HepG2 (cell line): ENCODE measurements at regions not wholly inside any gene's neighbourhood (a gene's known extent, or its start where the extent isn't known, plus 50 kb on each side); places are given as distances from the start of the nearest gene placed in this dataset.

Experiments used
- ATAC-seq: fragments of 200-7000 bp; cut with Tn5 transposase; 3 replicates; pipeline ENCODE4 v1.9.1; 2020; ENCODE audit warnings: mild to moderate bottlenecking, moderate library complexity
- BruUV-seq: library from RNA; stranded (reverse); fragments of 400-500 nt; replicated peaks from 2 replicates; lab custom pipeline; 2021; lab: Mats Ljungman, UMichigan
- CTCF ChIA-PET: fragments of 300-600 bp; formaldehyde crosslinking; extraction: SDS; loops from one replicate; lab custom pipeline; 2021; ENCODE audit warnings: low total read pairs, inconsistent platforms, low intra/inter-chr PET ratio; lab: Yijun Ruan, JAX
- POLR2A ChIA-PET: fragments of 350-600 bp; sonication (Branson Sonifier 250); formaldehyde crosslinking; loops from one replicate; lab custom pipeline; 2020; ENCODE audit warnings: antibody characterized with exemption, inconsistent platforms; lab: Yijun Ruan, JAX
- DNase-seq: peaks from one replicate; pipeline ENCODE4 v3.0.0-alpha.2; 2015; ENCODE audit warnings: low spot score
- FAIRE-seq: peaks from 3 replicates; lab custom pipeline; 2011; peaks lifted over from hg19 to GRCh38; lab: Jason Lieb, UNC
- H2AFZ ChIP-seq: one replicate; pipeline ENCODE4 v1.6.1; 2011; ENCODE audit warnings: low read length, inconsistent platforms
- H3K27ac ChIP-seq: fragments of 300-600 bp; 3 replicates; pipeline ENCODE4 v1.8.0; 2011; ENCODE audit warnings: mixed run types, mild to moderate bottlenecking, mixed read lengths, low read length, inconsistent platforms; ENCODE audit not compliant: insufficient read depth; ENCODE audit errors: extremely low read length
- H3K27me3 ChIP-seq, 2 experiments: fragments of 200-600 bp in 1 of 2; 2 replicates in 1 of 2; 3 replicates in 1 of 2; pipeline versions ENCODE4 v1.6.0 to v1.8.0; 2011; ENCODE audit warnings: low read length in 2 of 2, mild to moderate bottlenecking in 2 of 2, moderate library complexity in 2 of 2, inconsistent platforms in 1 of 2; ENCODE audit not compliant: insufficient read depth in 2 of 2, control insufficient read depth in 1 of 2
- H3K36me3 ChIP-seq, 2 experiments: fragments of 200-600 bp in 1 of 2; replicated peaks in 1 of 2; 2 replicates in 1 of 2; 3 replicates in 1 of 2; pipeline versions ENCODE4 v1.5.1 to v1.8.0; 2011; ENCODE audit warnings: low read length in 2 of 2, inconsistent platforms in 1 of 2; ENCODE audit not compliant: insufficient read depth in 2 of 2, control insufficient read depth in 1 of 2
- H3K4me1 ChIP-seq: 2 replicates; pipeline ENCODE4 v1.5.1; 2012; ENCODE audit warnings: low read length, inconsistent platforms; ENCODE audit not compliant: insufficient read depth
- H3K4me2 ChIP-seq: 2 replicates; pipeline ENCODE4 v1.6.0; 2011; ENCODE audit warnings: low read depth, low read length, inconsistent platforms
- H3K4me3 ChIP-seq, 3 experiments: fragments of 200-600 bp in 1 of 3; sonication (generic), shearing (Covaris generic) in 1 of 3; replicated peaks in 1 of 3; 2 replicates each; pipeline ENCODE4 v1.5.1; 2011 to 2016; ENCODE audit warnings: low read length in 3 of 3, inconsistent platforms in 2 of 3, low read depth in 2 of 3, mild to moderate bottlenecking in 2 of 3, control low read depth in 1 of 3, mixed read lengths in 1 of 3; ENCODE audit not compliant: insufficient read depth in 1 of 3
- H3K79me2 ChIP-seq: one replicate; pipeline ENCODE4 v1.6.1; 2011; ENCODE audit warnings: low read length, inconsistent platforms; ENCODE audit not compliant: insufficient read depth
- H3K9ac ChIP-seq: 2 replicates; pipeline ENCODE4 v1.6.0; 2011; ENCODE audit warnings: mild to moderate bottlenecking, low read depth, low read length, inconsistent platforms; ENCODE audit not compliant: insufficient read depth
- H3K9me3 ChIP-seq: 2 replicates; pipeline ENCODE4 v1.5.1; 2012; ENCODE audit warnings: mild to moderate bottlenecking, low read length
- H4K20me1 ChIP-seq: 2 replicates; pipeline ENCODE4 v1.6.0; 2011; ENCODE audit warnings: inconsistent platforms, mild to moderate bottlenecking, low read length, moderate library complexity; ENCODE audit not compliant: insufficient read depth
- FOXA1 ChIP-seq, 2 experiments: fragments of 450-650 bp in 1 of 2; sonication (generic) in 1 of 2; formaldehyde crosslinking in 1 of 2; IDR thresholded peaks; 2 replicates each; pipeline versions ENCODE4 v1.4.0 to v1.6.1; 2016 to 2020; ENCODE audit warnings: missing genetic modification reagents in 1 of 2
- HCFC1 ChIP-seq: fragments of 150-350 bp; IDR thresholded peaks from 2 replicates; pipeline ENCODE4 v1.6.1; 2014; ENCODE audit warnings: low read depth, low read length
- HDAC1 ChIP-seq: sonication (generic); formaldehyde crosslinking; IDR thresholded peaks from 2 replicates; pipeline ENCODE4 v1.5.1; 2020; ENCODE audit warnings: mild to moderate bottlenecking, missing genetic modification reagents
- HMG20B ChIP-seq: conservative IDR thresholded peaks from 2 replicates; pipeline ENCODE4 v1.6.1; 2016; ENCODE audit warnings: missing genetic modification reagents, missing compliant biosample characterization
- KLF11 ChIP-seq: IDR thresholded peaks from 2 replicates; pipeline ENCODE4 v1.6.1; 2016; ENCODE audit warnings: missing compliant biosample characterization
- MIXL1 ChIP-seq: IDR thresholded peaks from 2 replicates; pipeline ENCODE4 v1.6.1; 2016
- RCOR2 ChIP-seq: IDR thresholded peaks from 2 replicates; pipeline ENCODE4 v1.6.1; 2016; ENCODE audit warnings: missing biosample characterization, missing genetic modification reagents
- TOPORS ChIP-seq: sonication (generic); formaldehyde crosslinking; IDR thresholded peaks from 2 replicates; pipeline ENCODE4 v1.8.0; 2023; ENCODE audit warnings: mild to moderate bottlenecking, missing genetic modification reagents
- WGBS: methylation state at CpG from one replicate; pipeline ENCODE4 v1.1.6; 2017; ENCODE audit warnings: low lambda C conversion rate; 5-methylcytosine and 5-hydroxymethylcytosine counted together
- in situ Hi-C: cut with HindIII; loops from 2 replicates; pipeline ENCODE4 v1.10.0; 2017; ENCODE audit warnings: low pct_unique_long_range_greater_than_20kb; ENCODE audit not compliant: extremely low pct_ligation_motif_present
- intact Hi-C: fragments of 100-400 bp; cut with micrococcal nuclease; formaldehyde crosslinking; loops from one replicate; pipeline ENCODE4 v1.10.0; 2022; ENCODE audit not compliant: unreplicated experiment
- TF ChIP-seq, protein P1 (sequence below): sonication (generic); formaldehyde crosslinking; IDR thresholded peaks from 2 replicates; pipeline ENCODE4 v1.8.1; 2023; ENCODE audit warnings: missing genetic modification reagents, inconsistent platforms, borderline replicate concordance
- TF ChIP-seq, protein P2 (sequence below): sonication (generic); formaldehyde crosslinking; IDR thresholded peaks from 2 replicates; pipeline ENCODE4 v1.5.1; 2020; ENCODE audit warnings: missing genetic modification reagents, mild to moderate bottlenecking, borderline replicate concordance
- TF ChIP-seq, protein P3 (sequence below), 2 experiments: sonication (generic) in 1 of 2; formaldehyde crosslinking in 1 of 2; IDR thresholded peaks; 2 replicates each; pipeline versions ENCODE4 v1.6.1 to v1.9.0; 2014 to 2022; ENCODE audit warnings: antibody characterized with exemption in 1 of 2, borderline replicate concordance in 1 of 2, inconsistent platforms in 1 of 2, low read depth in 1 of 2, missing genetic modification reagents in 1 of 2
- TF ChIP-seq, protein P4 (sequence below): sonication (generic); formaldehyde crosslinking; IDR thresholded peaks from 2 replicates; pipeline ENCODE4 v1.4.0; 2020; ENCODE audit warnings: missing genetic modification reagents, borderline replicate concordance
- TF ChIP-seq, protein P5 (sequence below): sonication (generic); formaldehyde crosslinking; IDR thresholded peaks from 2 replicates; pipeline ENCODE4 v1.9.0; 2022; ENCODE audit warnings: low read depth, missing genetic modification reagents

DNA sequence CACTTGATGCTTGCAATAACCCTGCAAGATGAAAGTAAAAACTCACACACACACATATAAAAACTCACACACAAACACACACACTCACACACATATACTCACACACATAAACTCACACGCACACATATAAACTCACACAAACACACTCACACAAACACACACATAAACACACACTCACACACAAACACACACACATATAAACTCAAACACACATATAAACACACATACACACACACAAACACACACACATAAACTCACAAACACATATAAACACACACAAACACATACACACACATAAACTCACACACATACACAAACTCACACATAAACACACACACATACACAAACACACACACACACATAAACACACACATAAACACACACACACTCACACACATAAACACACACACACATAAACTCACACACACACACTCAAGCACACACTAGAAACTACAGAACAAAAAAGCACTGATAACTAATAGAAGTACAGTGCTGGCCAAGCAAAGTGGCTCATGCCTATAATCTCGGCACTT lies 117.7 kb upstream of the TEKT4 start:
- WGBS, result 28% methylated on average over 2 of the region's 2 CpGs
- ATAC-seq (no peak), FAIRE-seq (no peak), DNase-seq (no peak)
- no peaks in the 10 kb centered on the region; the same call in 1 of the 2 replicates for H4K20me1 ChIP-seq
- no peaks in the 10 kb centered on the region for H3K4me1 ChIP-seq
- H3K9ac ChIP-seq, result no peak overlapping the region
- ChIA-PET CTCF (no interaction called here), POLR2A (no interaction called here)
- intact Hi-C loops (no loop called here), in situ Hi-C loops (no loop called here)
- H3K79me2 ChIP-seq, result no peaks in the 10 kb centered on the region
- no peaks in the 10 kb centered on the region for H3K9me3 ChIP-seq
- no peak overlapping the region for H3K27ac ChIP-seq
- no TSS peak for BruUV-seq
- no peak overlapping the region for H3K4me3 ChIP-seq
- no peak overlapping the region for H2AFZ ChIP-seq
- peaks cover 0 to 2% of the 10 kb centered on the region in 2 experiments; a peak in 2 of 5 replicates for H3K27me3 ChIP-seq
- H3K36me3 ChIP-seq, result no peaks in the 10 kb centered on the region
- H3K4me2 ChIP-seq, result no peak overlapping the region
- TF ChIP-seq, protein P1, sequence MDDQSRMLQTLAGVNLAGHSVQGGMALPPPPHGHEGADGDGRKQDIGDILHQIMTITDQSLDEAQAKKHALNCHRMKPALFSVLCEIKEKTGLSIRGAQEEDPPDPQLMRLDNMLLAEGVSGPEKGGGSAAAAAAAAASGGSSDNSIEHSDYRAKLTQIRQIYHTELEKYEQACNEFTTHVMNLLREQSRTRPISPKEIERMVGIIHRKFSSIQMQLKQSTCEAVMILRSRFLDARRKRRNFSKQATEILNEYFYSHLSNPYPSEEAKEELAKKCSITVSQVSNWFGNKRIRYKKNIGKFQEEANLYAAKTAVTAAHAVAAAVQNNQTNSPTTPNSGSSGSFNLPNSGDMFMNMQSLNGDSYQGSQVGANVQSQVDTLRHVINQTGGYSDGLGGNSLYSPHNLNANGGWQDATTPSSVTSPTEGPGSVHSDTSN (CRISPR knock-in tag), result no peak
- no peak for TF ChIP-seq MIXL1 (CRISPR knock-in tag)
- TF ChIP-seq, protein P2, sequence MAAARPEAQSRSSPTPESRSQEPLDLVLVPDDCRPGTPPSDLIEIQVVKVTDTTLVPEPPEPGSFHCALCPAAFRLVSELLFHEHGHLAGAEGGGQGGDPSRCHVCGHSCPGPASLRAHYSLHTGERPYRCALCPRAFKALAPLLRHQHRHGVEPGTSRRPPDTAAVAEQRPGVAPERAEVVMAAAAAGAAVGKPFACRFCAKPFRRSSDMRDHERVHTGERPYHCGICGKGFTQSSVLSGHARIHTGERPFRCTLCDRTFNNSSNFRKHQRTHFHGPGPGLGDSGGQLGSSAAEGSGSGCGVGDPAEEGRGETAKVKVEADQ (CRISPR knock-in tag), result no peak
- 0 out of 2 replicates have a peak, but pooled peaks have one; percentile 28 for TF ChIP-seq FOXA1 (IDR thresholded peaks at IDR 0.05)
- no peak for TF ChIP-seq FOXA1 (CRISPR knock-in tag; IDR thresholded peaks at IDR 0.05)
- no peak for TF ChIP-seq RCOR2
- TF ChIP-seq HMG20B (CRISPR knock-in tag), result no peak
- TF ChIP-seq, protein P3, sequence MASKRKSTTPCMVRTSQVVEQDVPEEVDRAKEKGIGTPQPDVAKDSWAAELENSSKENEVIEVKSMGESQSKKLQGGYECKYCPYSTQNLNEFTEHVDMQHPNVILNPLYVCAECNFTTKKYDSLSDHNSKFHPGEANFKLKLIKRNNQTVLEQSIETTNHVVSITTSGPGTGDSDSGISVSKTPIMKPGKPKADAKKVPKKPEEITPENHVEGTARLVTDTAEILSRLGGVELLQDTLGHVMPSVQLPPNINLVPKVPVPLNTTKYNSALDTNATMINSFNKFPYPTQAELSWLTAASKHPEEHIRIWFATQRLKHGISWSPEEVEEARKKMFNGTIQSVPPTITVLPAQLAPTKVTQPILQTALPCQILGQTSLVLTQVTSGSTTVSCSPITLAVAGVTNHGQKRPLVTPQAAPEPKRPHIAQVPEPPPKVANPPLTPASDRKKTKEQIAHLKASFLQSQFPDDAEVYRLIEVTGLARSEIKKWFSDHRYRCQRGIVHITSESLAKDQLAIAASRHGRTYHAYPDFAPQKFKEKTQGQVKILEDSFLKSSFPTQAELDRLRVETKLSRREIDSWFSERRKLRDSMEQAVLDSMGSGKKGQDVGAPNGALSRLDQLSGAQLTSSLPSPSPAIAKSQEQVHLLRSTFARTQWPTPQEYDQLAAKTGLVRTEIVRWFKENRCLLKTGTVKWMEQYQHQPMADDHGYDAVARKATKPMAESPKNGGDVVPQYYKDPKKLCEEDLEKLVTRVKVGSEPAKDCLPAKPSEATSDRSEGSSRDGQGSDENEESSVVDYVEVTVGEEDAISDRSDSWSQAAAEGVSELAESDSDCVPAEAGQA (IDR thresholded peaks at IDR 0.05; ENCODE audit: low read depth), result no peak
- TF ChIP-seq, protein P3 (CRISPR knock-in tag; IDR thresholded peaks at IDR 0.05; ENCODE audit: borderline replicate concordance), result no peak
- TF ChIP-seq HDAC1 (CRISPR knock-in tag), result no peak
- TF ChIP-seq TOPORS (CRISPR knock-in tag), result no peak
- TF ChIP-seq, protein P4, sequence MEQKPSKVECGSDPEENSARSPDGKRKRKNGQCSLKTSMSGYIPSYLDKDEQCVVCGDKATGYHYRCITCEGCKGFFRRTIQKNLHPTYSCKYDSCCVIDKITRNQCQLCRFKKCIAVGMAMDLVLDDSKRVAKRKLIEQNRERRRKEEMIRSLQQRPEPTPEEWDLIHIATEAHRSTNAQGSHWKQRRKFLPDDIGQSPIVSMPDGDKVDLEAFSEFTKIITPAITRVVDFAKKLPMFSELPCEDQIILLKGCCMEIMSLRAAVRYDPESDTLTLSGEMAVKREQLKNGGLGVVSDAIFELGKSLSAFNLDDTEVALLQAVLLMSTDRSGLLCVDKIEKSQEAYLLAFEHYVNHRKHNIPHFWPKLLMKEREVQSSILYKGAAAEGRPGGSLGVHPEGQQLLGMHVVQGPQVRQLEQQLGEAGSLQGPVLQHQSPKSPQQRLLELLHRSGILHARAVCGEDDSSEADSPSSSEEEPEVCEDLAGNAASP (CRISPR knock-in tag), result no peak
- TF ChIP-seq KLF11 (CRISPR knock-in tag), result no peak
- TF ChIP-seq, protein P5, sequence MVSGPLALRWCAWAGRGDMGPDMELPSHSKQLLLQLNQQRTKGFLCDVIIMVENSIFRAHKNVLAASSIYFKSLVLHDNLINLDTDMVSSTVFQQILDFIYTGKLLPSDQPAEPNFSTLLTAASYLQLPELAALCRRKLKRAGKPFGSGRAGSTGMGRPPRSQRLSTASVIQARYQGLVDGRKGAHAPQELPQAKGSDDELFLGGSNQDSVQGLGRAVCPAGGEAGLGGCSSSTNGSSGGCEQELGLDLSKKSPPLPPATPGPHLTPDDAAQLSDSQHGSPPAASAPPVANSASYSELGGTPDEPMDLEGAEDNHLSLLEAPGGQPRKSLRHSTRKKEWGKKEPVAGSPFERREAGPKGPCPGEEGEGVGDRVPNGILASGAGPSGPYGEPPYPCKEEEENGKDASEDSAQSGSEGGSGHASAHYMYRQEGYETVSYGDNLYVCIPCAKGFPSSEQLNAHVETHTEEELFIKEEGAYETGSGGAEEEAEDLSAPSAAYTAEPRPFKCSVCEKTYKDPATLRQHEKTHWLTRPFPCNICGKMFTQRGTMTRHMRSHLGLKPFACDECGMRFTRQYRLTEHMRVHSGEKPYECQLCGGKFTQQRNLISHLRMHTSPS (CRISPR knock-in tag), result no peak
- no peak for TF ChIP-seq HCFC1
